HG03095 (cell line): ENCODE measurements at regions not wholly inside any gene's neighbourhood (a gene's known extent, or its start where the extent isn't known, plus 50 kb on each side); places are given as distances from the start of the nearest gene placed in this dataset.
"Not testable (repeated sequence)": the region's sequence is repeated elsewhere in the genome, so short reads cannot be mapped to it uniquely, and the experiment has no call there.

ENCODE experiments used
- ATAC-seq: cut with Tn5 transposase; IDR thresholded peaks from one replicate; pipeline ENCODE4 v1.9.1; 2021; ENCODE audit warnings: moderate library complexity; ENCODE audit not compliant: unreplicated experiment

DNA sequence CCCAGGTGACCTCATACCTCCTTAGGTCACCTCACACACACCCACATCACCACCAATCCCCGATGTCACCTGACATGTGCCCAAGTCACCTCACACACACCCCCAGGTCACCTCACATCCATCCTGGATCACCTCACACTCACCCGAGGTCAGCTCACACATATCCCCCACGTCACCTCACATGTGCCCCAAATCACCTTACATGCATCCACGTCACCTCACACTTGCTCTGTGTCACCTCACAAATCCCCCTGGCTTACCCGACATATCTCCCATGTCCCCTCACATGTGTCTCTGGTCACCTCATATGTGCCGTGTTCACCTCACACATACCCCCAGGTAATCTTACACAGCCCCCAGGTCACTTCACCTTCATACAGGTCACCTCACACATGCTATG lies 864.6 kb downstream of the TMEM121 start:
- no peak for ATAC-seq

DNA sequence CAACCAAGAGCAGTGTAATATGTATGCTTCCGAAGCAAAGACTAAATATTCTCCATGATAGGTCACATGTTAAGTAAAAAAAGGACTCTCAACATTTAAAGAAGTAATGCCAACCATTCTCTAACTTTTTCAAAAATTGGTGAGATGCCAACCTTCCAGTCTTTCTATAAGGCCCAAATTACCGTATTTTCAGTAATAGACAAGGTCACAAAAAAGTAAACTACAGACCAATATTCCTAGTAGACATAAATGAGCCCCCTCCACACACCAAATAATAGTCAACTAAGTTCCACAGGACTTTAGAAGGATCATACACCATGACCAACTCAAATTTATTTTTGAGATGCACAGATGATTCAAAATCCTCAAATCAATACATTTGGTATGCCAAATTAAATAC lies 867.4 kb downstream of the TMEM121 start:
- no peak for ATAC-seq

DNA sequence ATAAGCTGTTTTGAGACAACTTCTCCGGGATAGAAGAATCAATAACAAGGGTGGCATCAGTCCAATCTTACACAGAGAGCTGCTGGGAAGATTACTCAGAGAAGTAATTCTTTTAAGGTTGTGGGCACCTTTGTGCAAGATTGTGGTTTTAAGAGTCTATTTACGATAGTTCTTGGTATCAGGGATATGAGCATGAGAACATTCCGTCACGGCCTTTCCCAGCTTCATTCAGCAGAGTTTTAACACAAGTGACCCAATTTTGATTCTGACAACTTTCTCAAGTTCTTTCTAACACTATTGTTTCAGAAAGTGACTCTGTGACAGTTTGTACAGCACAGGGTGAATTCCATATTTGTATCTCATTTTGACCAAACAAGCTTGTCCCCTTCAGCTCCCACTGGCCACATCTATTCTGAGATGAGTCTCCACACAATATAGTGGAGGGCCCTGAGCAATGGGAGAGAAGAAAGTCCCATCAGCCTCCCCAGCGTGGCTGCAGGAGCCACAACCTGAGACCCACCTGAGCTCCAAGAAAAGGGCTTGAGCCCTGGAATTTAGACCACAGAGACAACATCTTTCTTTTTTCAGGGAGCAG lies 869.2 kb downstream of the TMEM121 start:
- ATAC-seq: no peak

DNA sequence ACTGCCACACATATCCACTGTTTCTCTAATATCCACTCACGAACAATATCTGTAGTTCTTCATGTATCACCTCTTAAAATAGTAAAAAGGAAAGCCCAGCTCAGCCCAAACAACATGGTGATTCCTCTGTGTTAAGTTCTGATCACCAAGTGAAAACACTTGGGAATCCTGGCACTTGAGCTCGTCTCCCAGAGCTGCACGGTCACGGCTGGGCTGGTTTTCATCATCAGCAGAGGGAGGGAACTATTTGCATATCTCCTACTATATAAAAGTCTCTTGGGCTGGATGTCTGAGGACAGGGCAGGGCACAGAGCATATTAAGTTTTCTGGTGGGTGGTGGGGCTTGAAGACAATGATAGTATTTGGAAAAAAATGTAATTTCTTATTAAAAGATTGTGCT lies 870.6 kb downstream of the TMEM121 start:
- ATAC-seq: no peak

DNA sequence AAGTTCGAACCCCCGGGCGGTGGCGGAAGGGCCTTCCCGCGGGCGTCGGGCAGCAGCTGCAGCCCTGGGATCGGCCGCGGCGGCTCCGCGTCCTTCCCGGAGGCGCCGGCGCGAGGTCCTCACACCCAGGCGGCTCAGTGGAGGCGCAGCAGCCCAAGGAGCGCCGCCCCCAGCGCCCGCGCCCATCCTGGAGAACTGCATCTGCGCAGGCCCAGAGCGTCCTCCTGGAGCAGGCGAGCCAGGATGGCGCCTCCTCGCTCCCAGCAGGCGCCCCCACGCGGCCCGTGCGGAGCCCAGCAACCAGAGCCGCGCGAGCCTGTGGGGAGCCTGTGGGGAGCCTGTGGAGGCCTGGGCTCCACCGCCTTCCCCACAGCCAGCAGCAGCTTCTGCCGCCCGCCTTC lies 872.5 kb downstream of the TMEM121 start:
- ATAC-seq: not testable (repeated sequence)

DNA sequence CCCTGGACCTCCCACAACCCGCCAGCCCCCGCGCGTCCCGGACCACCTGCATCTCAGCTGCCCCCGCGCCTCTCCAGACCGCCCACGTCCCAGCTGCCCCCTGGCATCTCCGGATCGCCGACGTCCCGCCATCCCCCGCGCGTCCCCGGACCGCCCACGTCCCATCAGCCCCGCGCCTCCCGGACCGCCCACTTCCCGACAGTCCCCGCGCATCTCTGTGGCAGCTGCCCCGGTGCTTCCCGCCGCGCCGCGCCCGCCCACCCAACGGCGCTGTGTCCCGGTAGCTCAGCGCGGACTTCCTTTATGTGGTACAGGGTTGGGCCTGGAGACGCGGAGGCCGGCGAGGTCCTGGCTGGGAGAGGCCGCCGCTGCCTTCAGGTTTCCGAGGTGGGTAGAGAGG lies 874.9 kb downstream of the TMEM121 start:
- not testable (repeated sequence) for ATAC-seq

DNA sequence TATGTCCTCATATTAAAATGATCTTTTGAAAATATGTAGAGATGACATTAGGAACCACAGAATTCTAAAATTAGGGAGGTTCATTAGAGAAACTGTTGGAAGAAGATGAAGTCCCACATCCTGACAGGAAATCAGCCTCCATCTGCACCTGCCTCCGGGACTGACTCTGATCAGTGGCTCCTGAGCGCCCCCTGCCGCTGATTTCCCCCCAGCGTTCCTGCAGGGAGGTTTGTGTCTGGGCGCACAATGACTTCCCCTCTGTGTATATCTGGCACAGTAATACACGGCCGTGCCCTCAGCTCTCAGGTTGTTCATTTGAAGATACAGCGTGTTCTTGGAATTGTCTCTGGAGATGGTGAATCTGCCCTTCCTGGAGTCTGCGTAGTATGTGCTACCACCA lies 883.8 kb downstream of the TMEM121 start:
- not testable (repeated sequence) for ATAC-seq

DNA sequence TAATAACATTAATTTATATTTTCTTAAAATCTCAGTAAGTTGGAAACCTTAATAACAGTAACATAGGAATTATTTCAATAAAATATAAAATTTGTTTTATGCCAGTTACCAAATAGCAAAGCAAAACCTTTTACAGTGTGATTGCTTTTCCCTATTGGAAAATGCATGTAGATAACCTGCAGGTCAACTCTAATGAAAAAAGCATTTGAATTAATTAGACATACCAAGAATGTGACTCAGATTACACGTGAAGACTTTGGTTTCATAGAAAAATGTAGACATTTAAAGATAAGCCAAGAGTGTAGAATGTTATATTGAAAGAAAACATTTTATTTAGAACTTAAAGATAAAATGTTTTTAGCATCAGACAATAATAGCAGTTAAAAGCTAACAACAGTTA lies 888.1 kb downstream of the TMEM121 start:
- no peak for ATAC-seq

DNA sequence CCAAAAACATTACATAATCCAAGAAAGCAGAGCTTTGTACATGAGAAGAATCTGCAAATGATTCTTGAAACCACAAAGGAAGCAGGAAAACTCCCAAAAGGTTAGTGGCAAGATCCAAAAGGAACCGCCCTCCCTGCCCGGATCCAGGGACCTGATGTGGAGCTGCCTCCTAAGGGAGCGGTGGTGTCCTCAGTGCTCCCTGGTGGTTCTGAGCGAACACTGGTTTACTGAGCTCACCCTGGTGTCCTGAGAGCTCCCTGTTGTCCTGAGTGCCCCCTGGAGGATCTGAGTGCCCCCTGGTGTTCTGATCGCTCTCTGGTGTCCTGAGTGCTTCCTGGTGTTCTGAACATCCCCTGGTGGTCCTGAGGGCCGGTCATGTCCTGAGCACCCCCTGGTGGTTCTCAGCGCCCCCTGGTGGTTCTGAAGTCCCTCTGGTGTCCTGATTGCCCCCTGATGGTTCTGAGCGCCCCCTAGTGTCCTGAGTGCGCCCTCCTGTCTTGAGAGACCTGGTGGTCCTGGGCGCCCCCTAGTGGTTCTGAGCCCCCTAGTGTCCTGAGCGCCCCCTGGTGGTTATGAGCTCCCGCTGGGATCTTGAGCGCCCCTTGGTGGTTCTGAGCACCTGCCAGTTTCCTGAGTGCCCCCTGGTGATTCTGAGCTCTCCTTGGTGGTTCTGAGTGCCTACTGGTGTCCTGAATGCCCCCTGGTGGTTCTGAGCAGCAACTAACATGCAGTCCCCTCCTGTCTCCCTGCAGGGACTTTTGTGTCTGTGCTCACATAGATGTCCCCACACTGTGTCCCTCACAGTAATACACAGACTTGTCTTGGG lies 891.1 kb downstream of the TMEM121 start:
- no peak for ATAC-seq

DNA sequence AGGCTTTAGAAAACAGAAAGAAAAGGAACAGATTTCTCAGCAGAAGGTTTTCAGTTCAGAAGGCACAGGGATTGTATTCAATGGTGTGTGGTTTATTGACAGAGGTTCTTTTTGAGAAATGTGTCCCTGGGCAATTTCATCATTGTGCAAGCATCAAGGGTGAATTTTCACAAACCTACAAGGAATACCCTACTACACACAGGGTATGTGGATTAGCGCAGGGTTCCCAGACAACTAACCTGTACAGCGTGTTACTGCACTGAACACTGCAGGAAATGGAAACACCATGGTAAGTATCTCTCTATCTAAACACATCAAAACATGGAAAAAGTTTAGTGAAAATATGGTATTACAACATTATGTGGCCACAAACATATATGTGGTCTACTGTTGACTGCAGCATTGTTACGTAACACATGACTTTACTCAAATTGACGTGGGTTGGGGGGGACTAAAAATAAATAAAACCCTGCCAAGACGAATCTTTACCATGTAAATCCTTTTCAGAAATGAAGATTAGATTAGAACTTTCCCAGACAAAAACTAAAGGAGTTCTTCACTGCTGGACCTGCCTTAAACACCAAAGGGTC lies 893.1 kb downstream of the TMEM121 start:
- ATAC-seq: no peak

DNA sequence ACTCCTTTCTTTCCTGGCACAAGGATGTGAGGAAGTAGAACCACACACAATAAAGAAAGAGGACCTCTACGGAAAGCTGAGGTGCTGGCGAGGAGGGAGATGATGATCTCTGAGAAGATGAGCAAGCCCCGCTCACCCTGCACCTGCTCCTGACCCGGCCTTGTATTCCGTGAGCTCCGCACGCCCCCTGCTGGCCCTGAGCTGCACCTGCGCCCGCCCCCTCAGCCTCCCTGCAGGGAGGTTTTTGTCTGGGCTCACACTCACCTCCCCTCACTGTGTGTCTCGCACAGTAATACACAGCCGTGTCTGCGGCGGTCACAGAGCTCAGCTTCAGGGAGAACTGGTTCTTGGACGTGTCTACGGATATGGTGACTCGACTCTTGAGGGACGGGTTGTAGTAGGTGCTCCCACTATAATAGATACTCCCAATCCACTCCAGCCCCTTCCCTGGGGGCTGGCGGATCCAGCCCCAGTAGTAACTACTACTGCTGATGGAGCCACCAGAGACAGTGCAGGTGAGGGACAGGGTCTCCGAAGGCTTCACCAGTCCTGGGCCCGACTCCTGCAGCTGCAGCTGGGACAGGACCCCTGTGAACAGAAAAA lies 895.1 kb downstream of the TMEM121 start:
- ATAC-seq: not testable (repeated sequence)

DNA sequence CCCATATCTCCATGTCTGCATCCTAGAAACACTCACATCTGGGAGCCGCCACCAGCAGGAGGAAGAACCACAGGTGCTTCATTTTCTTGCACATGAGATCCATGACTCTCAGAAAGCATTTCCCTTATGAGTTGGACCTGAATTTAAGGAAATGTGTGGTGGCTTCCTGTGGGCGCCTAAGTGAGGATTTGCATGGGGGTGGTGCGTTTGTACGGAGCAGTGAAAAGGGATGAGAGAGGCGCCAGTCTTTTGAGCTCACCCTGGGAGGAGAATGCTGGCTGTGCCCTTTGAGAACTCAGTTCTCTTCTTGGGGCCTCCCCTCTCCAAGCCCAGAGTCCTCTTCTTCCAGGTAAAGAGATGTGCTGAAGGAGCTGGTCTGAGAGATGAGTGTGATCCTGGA lies 895.7 kb downstream of the TMEM121 start:
- ATAC-seq: no peak

DNA sequence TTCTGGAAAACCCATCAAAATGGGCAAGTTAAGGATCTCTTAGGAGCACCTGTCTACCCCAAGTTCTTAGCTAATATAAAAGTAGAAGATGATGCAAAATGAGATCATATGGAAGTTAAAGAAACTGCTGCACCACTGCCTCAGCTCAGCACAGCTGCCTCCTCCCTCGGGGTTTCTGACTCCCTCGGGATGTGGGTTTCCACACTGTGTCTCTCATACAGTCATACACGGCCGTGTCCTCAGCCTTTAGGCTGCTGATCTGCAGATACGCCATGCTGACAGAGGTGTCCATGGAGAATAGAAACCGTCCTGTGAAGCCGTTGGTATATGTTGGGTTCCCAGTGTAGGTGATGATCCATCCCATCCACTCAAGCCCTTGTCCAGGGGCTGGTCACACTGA lies 898.8 kb downstream of the TMEM121 start:
- ATAC-seq: not testable (repeated sequence)

DNA sequence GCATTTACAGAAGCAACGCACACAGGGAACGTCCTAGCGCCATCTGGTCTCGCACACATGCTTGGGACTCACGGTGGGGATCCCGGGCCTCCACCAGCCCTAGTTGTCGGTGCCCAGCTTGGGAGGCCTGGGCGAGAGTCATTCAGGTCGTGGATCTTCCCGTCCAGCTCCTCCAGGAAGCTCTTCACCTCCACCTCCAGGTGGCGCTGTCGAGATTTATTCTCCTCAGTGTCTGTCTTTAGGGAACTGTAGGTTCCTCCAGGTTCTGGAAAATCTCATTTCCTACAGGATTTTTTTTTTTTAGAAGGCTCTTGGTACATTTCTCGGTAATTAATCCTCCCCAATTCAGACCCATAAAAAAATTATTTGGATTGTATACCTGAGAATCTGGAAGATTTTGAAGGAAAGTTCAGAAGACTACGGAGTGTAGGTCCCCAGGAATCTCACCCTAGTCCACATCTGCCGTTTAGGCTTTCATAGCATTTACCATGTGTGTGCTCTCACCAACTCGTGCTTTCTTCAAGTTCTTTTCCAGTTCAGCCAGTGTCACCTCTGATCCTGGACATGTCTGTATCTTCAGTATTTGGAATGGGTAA lies 910.0 kb downstream of the TMEM121 start:
- ATAC-seq: no peak

DNA sequence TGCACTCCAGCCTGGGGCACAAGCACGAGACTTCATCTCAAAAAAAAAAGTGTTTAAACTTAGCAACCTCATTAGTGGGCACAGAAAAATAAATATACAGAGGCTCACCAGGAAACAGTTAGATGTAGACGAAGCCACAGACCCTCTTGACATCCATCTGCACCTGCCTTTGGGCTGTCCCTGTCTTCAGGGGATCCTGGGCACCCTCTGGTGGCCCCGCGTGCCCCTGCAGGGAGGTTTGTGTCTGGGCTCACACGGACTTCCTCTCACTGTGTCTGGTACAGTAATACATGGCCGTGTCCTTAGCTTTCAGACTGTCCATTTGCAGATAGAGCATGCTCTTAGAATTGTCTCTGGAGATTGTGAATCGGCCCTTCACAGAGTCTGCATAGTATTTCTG lies 916.5 kb downstream of the TMEM121 start:
- no peak for ATAC-seq

DNA sequence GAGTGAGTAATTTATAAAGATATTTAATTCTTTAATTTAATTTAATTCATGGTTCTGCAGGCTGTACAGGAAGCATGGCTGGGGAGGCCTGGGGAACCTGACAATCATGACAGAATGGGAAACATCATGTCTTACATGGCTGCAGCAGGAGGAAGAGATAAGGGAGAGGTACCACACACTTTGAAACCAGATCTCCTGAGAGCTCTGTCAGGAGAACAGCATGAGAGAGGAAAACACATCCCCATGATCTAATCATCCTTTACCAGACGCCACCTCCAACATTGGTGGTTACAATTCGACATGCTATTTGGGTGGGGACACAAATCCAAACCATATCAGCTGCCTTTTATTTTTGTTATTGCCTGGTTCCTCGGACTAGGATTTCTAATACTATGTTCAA lies 928.6 kb downstream of the TMEM121 start:
- no peak for ATAC-seq

DNA sequence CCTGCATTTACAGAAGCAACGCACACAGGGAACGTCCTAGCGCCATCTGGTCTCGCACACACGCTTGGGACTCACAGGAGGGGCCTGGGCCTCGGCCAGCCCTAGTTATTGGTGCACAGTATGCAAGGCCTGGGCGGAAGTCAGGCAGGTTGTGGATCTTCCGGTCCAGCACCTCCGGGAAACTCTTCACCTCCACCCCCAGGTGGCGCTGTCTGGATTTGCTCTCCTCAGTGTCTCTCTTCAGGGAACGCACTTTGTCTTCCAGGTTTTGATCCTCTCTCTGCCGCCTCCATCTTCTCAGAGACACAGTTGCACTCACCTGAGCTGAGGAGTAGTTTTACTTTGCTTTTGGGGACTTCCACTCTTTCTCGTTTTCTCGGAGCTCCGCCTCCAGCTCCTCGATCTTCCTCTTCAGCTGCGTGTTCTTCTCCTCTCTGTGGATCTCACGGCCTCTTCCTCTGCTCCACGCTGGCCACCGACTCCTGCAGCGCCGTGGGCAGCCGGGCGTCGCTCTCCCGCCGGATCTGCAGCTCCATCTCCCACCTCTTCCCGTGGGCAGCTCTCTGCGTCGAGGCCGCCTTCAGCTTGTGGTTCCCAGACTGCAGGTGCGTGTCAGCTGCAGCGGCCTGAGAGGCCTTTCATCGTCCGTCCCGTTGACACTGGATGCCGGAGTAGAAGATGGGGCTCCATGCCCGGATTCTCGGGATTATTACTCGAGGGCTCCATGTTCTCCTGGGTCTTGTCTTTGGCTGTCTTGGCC lies 933.8 kb downstream of the TMEM121 start:
- ATAC-seq: no peak

DNA sequence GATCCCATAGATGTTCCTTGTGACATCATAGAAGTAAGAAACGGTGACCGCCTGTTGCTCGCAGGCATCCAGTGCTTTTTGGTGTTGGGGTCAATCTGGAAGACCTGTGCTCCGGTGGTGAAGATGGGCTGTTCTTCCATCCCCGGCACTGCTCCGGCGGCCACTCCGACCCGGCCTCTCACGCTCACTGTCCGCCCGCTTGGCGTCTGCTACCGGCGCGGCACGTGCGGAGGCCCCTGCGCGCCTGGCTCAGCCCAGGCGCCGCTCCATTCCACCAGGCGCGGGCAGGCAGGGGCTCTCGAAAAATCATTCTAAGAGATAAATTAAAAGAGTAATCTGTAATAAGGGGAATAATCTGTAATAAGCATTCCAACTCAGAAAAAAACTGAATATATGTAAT lies 934.5 kb downstream of the TMEM121 start:
- ATAC-seq: no peak

DNA sequence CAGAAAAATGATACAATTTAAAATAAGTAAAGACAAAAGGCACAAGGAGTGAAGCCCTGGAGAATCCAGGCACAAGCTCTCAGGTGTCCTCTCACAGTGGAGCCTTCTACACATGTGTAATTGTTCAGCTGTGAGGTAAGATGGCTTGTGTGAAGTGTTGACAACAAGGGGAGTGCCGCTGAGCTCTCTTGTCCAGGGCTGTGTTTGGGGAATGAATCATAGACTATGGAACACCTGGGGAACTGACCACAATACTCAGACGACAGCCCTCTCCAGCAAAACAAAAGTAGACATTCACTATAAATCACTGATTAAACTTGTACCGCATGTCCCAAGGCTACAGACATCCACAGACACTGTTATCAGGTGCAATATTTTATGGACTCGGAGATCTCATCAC lies 940.1 kb downstream of the TMEM121 start:
- not testable (repeated sequence) for ATAC-seq

DNA sequence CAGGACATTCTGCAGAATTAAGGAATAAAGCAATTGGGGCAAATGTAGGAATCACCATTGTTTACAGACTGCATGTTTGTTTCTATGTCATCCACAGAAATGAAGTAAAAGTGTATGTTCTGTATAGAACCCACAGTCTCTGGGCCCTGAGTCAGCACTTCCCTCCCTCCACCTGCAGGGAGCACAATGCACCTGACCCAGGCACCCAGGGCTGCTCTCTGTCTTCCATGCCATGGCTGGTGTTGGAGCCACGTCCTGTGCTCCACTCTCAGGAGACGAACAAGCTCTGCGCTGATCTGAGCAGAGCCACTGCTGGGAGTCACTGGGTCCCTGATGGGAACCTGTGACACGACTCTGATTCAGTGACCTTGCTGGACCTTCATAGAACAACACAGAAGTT lies 942.5 kb downstream of the TMEM121 start:
- ATAC-seq: not testable (repeated sequence)

DNA sequence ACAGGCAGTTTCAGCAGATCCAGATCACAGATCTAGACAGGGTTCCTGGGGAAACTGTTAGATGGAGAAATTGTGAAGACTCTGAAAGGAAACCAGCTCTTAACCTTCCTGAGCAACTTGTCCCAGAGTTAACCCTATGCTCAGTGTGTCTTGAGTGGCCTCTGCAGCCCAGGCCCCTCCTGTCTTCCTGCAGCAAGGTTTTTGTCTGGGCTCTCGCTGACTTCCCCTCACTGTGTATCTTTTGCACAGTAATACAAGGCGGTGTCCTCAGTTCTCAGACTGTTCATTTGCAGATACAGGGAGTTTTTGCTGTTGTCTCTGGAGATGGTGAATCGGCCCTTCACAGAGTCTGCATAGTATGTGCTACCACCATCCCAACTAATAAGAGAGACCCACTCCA lies 943.6 kb downstream of the TMEM121 start:
- ATAC-seq: not testable (repeated sequence)
